Activated T-helper 2 cell treated with anti-CD3 and anti-CD28 coated beads, Interferon-gamma antibody, Interleukin-2, Interleukin-4, amounts not matched to agents 10 μg/mL and 5 μg/mL and 100 μg/mL, durations not matched to agents 14 hours and 24 hours and 36 hours (primary cell): ENCODE measurements at regions not wholly inside any gene's neighbourhood (a gene's known extent, or its start where the extent isn't known, plus 50 kb on each side); places are given as distances from the start of the nearest gene placed in this dataset.

Source experiments
- DNase-seq: peaks from one replicate; pipeline ENCODE4 v3.0.0; 2021; ENCODE audit warnings: low spot score
- H3K27ac Mint-ChIP-seq: one replicate; pipeline ENCODE4 v1.8.0; 2021; ENCODE audit warnings: mixed read lengths
- H3K27me3 Mint-ChIP-seq: one replicate; pipeline ENCODE4 v1.8.0; 2021; ENCODE audit warnings: low read depth, mixed read lengths
- H3K36me3 Mint-ChIP-seq: one replicate; pipeline ENCODE4 v1.8.0; 2021; ENCODE audit warnings: low read depth, mixed read lengths
- H3K4me1 Mint-ChIP-seq: one replicate; pipeline ENCODE4 v1.8.0; 2021; ENCODE audit warnings: low read depth, mixed read lengths
- H3K4me3 Mint-ChIP-seq: one replicate; pipeline ENCODE4 v1.8.0; 2021; ENCODE audit warnings: low read depth, mild to moderate bottlenecking, moderate library complexity, mixed read lengths
- H3K9me3 Mint-ChIP-seq: one replicate; pipeline ENCODE4 v1.8.0; 2021; ENCODE audit warnings: mixed read lengths
- intact Hi-C: fragments of 100-400 bp; cut with micrococcal nuclease; formaldehyde crosslinking; loops from one replicate; pipeline ENCODE4 v1.15.1; 2023

- H3K4me3 Mint-ChIP-seq, result no peak overlapping the region
- H3K27ac Mint-ChIP-seq, result no peak overlapping the region
- H3K27me3 Mint-ChIP-seq, result no peaks in the 10 kb centered on the region
- no peak for DNase-seq
- intact Hi-C loops, result no loop called here
- no peaks in the 10 kb centered on the region for H3K36me3 Mint-ChIP-seq
- no peaks in the 10 kb centered on the region for H3K4me1 Mint-ChIP-seq
- H3K9me3 Mint-ChIP-seq, result no peaks in the 10 kb centered on the region
Observed at GRCh38 chr11:15886866-15887265, 469.5 kb downstream of the SOX6 start.

- Mint-ChIP-seq H3K4me1 (peaks cover 3% of the 10 kb centered on the region), H3K36me3 (no peaks in the 10 kb centered on the region), H3K27ac (no peak overlapping the region), H3K4me3 (no peak overlapping the region), H3K27me3 (no peaks in the 10 kb centered on the region), H3K9me3 (no peaks in the 10 kb centered on the region)
- intact Hi-C loops, result no loop called here
- DNase-seq, result no peak
Observed at GRCh38 chr11:15888556-15889345, 467.6 kb downstream of the SOX6 start.

GRCh38 chr11:15889363-15890030, 466.8 kb downstream of the SOX6 start:
- no peak for DNase-seq
- Mint-ChIP-seq H3K36me3 (no peaks in the 10 kb centered on the region), H3K4me3 (no peak overlapping the region), H3K27ac (no peak overlapping the region), H3K4me1 (peaks cover 3% of the 10 kb centered on the region), H3K9me3 (no peaks in the 10 kb centered on the region), H3K27me3 (no peaks in the 10 kb centered on the region)
- intact Hi-C loops, result no loop called here

GRCh38 chr11:15890031-15890713, 466.2 kb downstream of the SOX6 start:
- peaks cover 3% of the 10 kb centered on the region for H3K4me1 Mint-ChIP-seq
- no peak overlapping the region for H3K4me3 Mint-ChIP-seq
- no peak for DNase-seq
- no peaks in the 10 kb centered on the region for H3K9me3 Mint-ChIP-seq
- intact Hi-C loops, result no loop called here
- H3K27me3 Mint-ChIP-seq, result no peaks in the 10 kb centered on the region
- no peaks in the 10 kb centered on the region for H3K36me3 Mint-ChIP-seq
- no peak overlapping the region for H3K27ac Mint-ChIP-seq

GRCh38 chr11:15893080-15893492, 463.3 kb downstream of the SOX6 start:
- intact Hi-C loops, result no loop called here
- Mint-ChIP-seq H3K4me3 (no peak overlapping the region), H3K27ac (no peak overlapping the region), H3K36me3 (no peaks in the 10 kb centered on the region), H3K9me3 (no peaks in the 10 kb centered on the region), H3K27me3 (no peaks in the 10 kb centered on the region), H3K4me1 (peaks cover 3% of the 10 kb centered on the region)
- no peak for DNase-seq

- peaks cover 3% of the 10 kb centered on the region for H3K4me1 Mint-ChIP-seq
- H3K4me3 Mint-ChIP-seq, result no peak overlapping the region
- H3K27ac Mint-ChIP-seq, result no peak overlapping the region
Observed at GRCh38 chr11:15896026-15896425, 460.3 kb downstream of the SOX6 start.

GRCh38 chr11:15896530-15896929, 459.8 kb downstream of the SOX6 start:
- no peak overlapping the region for H3K4me3 Mint-ChIP-seq

More at GRCh38 chr11:15896026-15896425, 460.3 kb downstream of the SOX6 start:
- no peak for DNase-seq
- intact Hi-C loops, result no loop called here
- no peaks in the 10 kb centered on the region for H3K9me3 Mint-ChIP-seq
- H3K36me3 Mint-ChIP-seq, result no peaks in the 10 kb centered on the region
- no peaks in the 10 kb centered on the region for H3K27me3 Mint-ChIP-seq

GRCh38 chr11:15897211-15897960, 459.0 kb downstream of the SOX6 start:
- H3K36me3 Mint-ChIP-seq, result no peaks in the 10 kb centered on the region
- DNase-seq, result no peak
- intact Hi-C loops, result no loop called here
- no peak overlapping the region for H3K4me3 Mint-ChIP-seq
- H3K27me3 Mint-ChIP-seq, result no peaks in the 10 kb centered on the region
- no peaks in the 10 kb centered on the region for H3K9me3 Mint-ChIP-seq
- no peak overlapping the region for H3K27ac Mint-ChIP-seq
- peaks cover 3% of the 10 kb centered on the region for H3K4me1 Mint-ChIP-seq

More at GRCh38 chr11:15896530-15896929, 459.8 kb downstream of the SOX6 start:
- Mint-ChIP-seq H3K27me3 (no peaks in the 10 kb centered on the region), H3K4me1 (peaks cover 3% of the 10 kb centered on the region), H3K9me3 (no peaks in the 10 kb centered on the region), H3K27ac (no peak overlapping the region), H3K36me3 (no peaks in the 10 kb centered on the region)
- intact Hi-C loops, result no loop called here
- no peak for DNase-seq

GRCh38 chr11:15901054-15901453, 455.3 kb downstream of the SOX6 start:
- Mint-ChIP-seq H3K4me1 (no peaks in the 10 kb centered on the region), H3K4me3 (no peak overlapping the region), H3K27ac (no peak overlapping the region), H3K9me3 (no peaks in the 10 kb centered on the region), H3K27me3 (no peaks in the 10 kb centered on the region), H3K36me3 (no peaks in the 10 kb centered on the region)
- no peak for DNase-seq
- intact Hi-C loops, result no loop called here

- H3K27me3 Mint-ChIP-seq, result no peaks in the 10 kb centered on the region
- intact Hi-C loops, result no loop called here
- H3K4me3 Mint-ChIP-seq, result no peak overlapping the region
- DNase-seq, result no peak
- H3K36me3 Mint-ChIP-seq, result no peaks in the 10 kb centered on the region
- H3K9me3 Mint-ChIP-seq, result no peaks in the 10 kb centered on the region
- no peak overlapping the region for H3K27ac Mint-ChIP-seq
- H3K4me1 Mint-ChIP-seq, result no peaks in the 10 kb centered on the region
Observed at GRCh38 chr11:15901790-15902189, 454.6 kb downstream of the SOX6 start.

- Mint-ChIP-seq H3K4me1 (no peaks in the 10 kb centered on the region), H3K4me3 (no peak overlapping the region), H3K27ac (no peak overlapping the region), H3K9me3 (no peaks in the 10 kb centered on the region), H3K36me3 (no peaks in the 10 kb centered on the region), H3K27me3 (no peaks in the 10 kb centered on the region)
- DNase-seq, result no peak
- intact Hi-C loops, result no loop called here
Observed at GRCh38 chr11:15903246-15903645, 453.1 kb downstream of the SOX6 start.

GRCh38 chr11:15905366-15906104, 450.8 kb downstream of the SOX6 start:
- intact Hi-C loops, result no loop called here
- Mint-ChIP-seq H3K27ac (no peak overlapping the region), H3K9me3 (no peaks in the 10 kb centered on the region), H3K27me3 (no peaks in the 10 kb centered on the region), H3K36me3 (no peaks in the 10 kb centered on the region), H3K4me1 (no peaks in the 10 kb centered on the region), H3K4me3 (no peak overlapping the region)
- DNase-seq, result no peak
